K562 (cell line): ENCODE measurements at regions not wholly inside any gene's neighbourhood (a gene's known extent, or its start where the extent isn't known, plus 50 kb on each side); places are given as distances from the start of the nearest gene placed in this dataset.

Experiments
- ATAC-seq: fragments of 200-7000 bp; cut with Tn5 transposase; 3 replicates; pipeline ENCODE4 v1.9.1; 2020; ENCODE audit warnings: moderate library complexity
- BruUV-seq: library from RNA; stranded (reverse); fragments of 400-500 nt; replicated peaks from 2 replicates; lab custom pipeline; 2021; lab: Mats Ljungman, UMichigan
- CTCF ChIA-PET: fragments of 300-600 bp; formaldehyde crosslinking; extraction: SDS; loops from one replicate; lab custom pipeline; 2021; ENCODE audit warnings: low intra/inter-chr PET ratio; lab: Yijun Ruan, JAX
- POLR2A ChIA-PET: fragments of 300-600, 350-650 bp; sonication (Branson Sonifier 250); formaldehyde crosslinking; extraction: SDS; loops from one replicate; lab custom pipeline; 2021; ENCODE audit warnings: antibody characterized with exemption, inconsistent platforms; lab: Yijun Ruan, JAX
- DNase-seq, 4 experiments: peaks; one replicate each; pipeline versions ENCODE4 v3.0.0 to v3.0.0-alpha.2; 2011 to 2018; ENCODE audit warnings: low spot score in 3 of 4, mixed read lengths in 3 of 4; ENCODE audit errors: extremely low read depth in 1 of 4
- FAIRE-seq: peaks from 2 replicates; lab custom pipeline; 2011; peaks lifted over from hg19 to GRCh38; lab: Jason Lieb, UNC
- H2AFZ ChIP-seq: 2 replicates; pipeline ENCODE4 v1.6.0; 2011; ENCODE audit warnings: low read depth, low read length, control low read depth, inconsistent platforms
- H3K27ac ChIP-seq: fragments of 200-600 bp; 3 replicates; pipeline ENCODE4 v1.8.0; 2011; ENCODE audit warnings: low read depth, mild to moderate bottlenecking, control low read depth, inconsistent platforms, low read length, moderate library complexity, mixed read lengths; ENCODE audit errors: extremely low read depth
- H3K27me3 ChIP-seq, 2 experiments: fragments of 300-600 bp in 1 of 2; 2 replicates in 1 of 2; 3 replicates in 1 of 2; pipeline versions ENCODE4 v1.6.0 to v1.8.0; 2011; ENCODE audit warnings: inconsistent platforms in 2 of 2, low read length in 2 of 2, mild to moderate bottlenecking in 1 of 2, mixed read lengths in 1 of 2, moderate library complexity in 1 of 2; ENCODE audit not compliant: control insufficient read depth in 2 of 2, insufficient read depth in 2 of 2
- H3K36me3 ChIP-seq: fragments of 300-600 bp; 3 replicates; pipeline ENCODE4 v1.8.0; 2011; ENCODE audit warnings: mild to moderate bottlenecking, low read length, inconsistent platforms; ENCODE audit not compliant: control insufficient read depth, insufficient read depth
- H3K4me1 ChIP-seq, 2 experiments: fragments of 200-600 bp in 1 of 2; replicated peaks in 1 of 2; 2 replicates in 1 of 2; 3 replicates in 1 of 2; pipeline versions ENCODE4 v1.5.1 to v1.8.0; 2011; ENCODE audit warnings: inconsistent platforms in 2 of 2, low read length in 2 of 2, mild to moderate bottlenecking in 1 of 2, mixed read lengths in 1 of 2, moderate library complexity in 1 of 2; ENCODE audit not compliant: control insufficient read depth in 2 of 2, insufficient read depth in 2 of 2
- H3K4me2 ChIP-seq: 2 replicates; pipeline ENCODE4 v1.6.1; 2011; ENCODE audit warnings: low read length, control low read depth, inconsistent platforms, mixed read lengths; ENCODE audit not compliant: insufficient read depth
- H3K4me3 ChIP-seq: fragments of 200-600 bp; sonication (generic), shearing (Covaris generic); 2 replicates; pipeline ENCODE4 v1.5.1; 2016; ENCODE audit warnings: control low read depth, inconsistent platforms
- H3K79me2 ChIP-seq: fragments of 200-600 bp; 3 replicates; pipeline ENCODE4 v1.8.0; 2011; ENCODE audit warnings: low read length, inconsistent platforms; ENCODE audit not compliant: control insufficient read depth, insufficient read depth
- H3K9ac ChIP-seq, 2 experiments: 2 replicates each; pipeline versions ENCODE4 v1.6.0 to v1.6.1; 2011; ENCODE audit warnings: low read depth in 2 of 2, low read length in 2 of 2, control low read depth in 1 of 2, inconsistent platforms in 1 of 2, mild to moderate bottlenecking in 1 of 2, mixed read lengths in 1 of 2; ENCODE audit not compliant: insufficient read depth in 1 of 2
- H3K9me1 ChIP-seq: one replicate; pipeline ENCODE4 v1.6.0; 2011; ENCODE audit warnings: inconsistent platforms, mild to moderate bottlenecking, low read length, moderate library complexity; ENCODE audit not compliant: control insufficient read depth, insufficient read depth
- H3K9me3 ChIP-seq: replicated peaks from 2 replicates; pipeline ENCODE4 v1.5.1; 2011; ENCODE audit warnings: low read depth, low read length, inconsistent platforms; ENCODE audit not compliant: control insufficient read depth, insufficient read depth
- H4K20me1 ChIP-seq: replicated peaks from 2 replicates; pipeline ENCODE4 v1.6.1; 2011; ENCODE audit warnings: low read length, inconsistent platforms, mixed read lengths; ENCODE audit not compliant: control insufficient read depth, insufficient read depth
- CHD4 ChIP-seq: fragments of 200-600 bp; sonication (generic); IDR thresholded peaks from 3 replicates; pipeline ENCODE4 v1.6.1; 2012; ENCODE audit warnings: low read depth, mild to moderate bottlenecking, mixed read lengths, low read length, inconsistent platforms; ENCODE audit not compliant: insufficient read depth, insufficient replicate concordance, poor library complexity, severe bottlenecking
- CXXC5 ChIP-seq: fragments of 250-450 bp; sonication (Bioruptor Pico); IDR thresholded peaks from 2 replicates; pipeline ENCODE4 v1.8.0; 2022; ENCODE audit warnings: inconsistent platforms, mild to moderate bottlenecking, moderate library complexity
- SAFB2 ChIP-seq: fragments of 200-400 bp; formaldehyde crosslinking; IDR thresholded peaks from 2 replicates; pipeline ENCODE4 v1.6.1; 2018; ENCODE audit warnings: borderline replicate concordance, low read length, low read depth, moderate library complexity; ENCODE audit not compliant: severe bottlenecking
- ZNF239 ChIP-seq: fragments of 250-450 bp; sonication (Bioruptor Pico); IDR thresholded peaks from 2 replicates; pipeline ENCODE4 v1.4.0; 2020; ENCODE audit warnings: mild to moderate bottlenecking
- ZNF445 ChIP-seq: fragments of 250-450 bp; sonication (Bioruptor Pico); IDR thresholded peaks from 2 replicates; pipeline ENCODE4 v1.4.0; 2020; ENCODE audit warnings: low read depth, mild to moderate bottlenecking, moderate library complexity
- WGBS: fragments of 100-300 bp; shearing (Covaris generic); methylation state at CpG from one replicate; pipeline ENCODE4 v1.1.6; 2016; ENCODE audit warnings: low coverage, mixed read lengths; ENCODE audit not compliant: insufficient coverage; ENCODE audit errors: missing lambda C conversion rate; 5-methylcytosine and 5-hydroxymethylcytosine counted together
- in situ Hi-C: fragments of 300-500 bp; cut with MboI; formaldehyde crosslinking; loops from 4 replicates; pipeline ENCODE4 v1.15.0; 2018; ENCODE audit warnings: inconsistent platforms, mixed read lengths
- intact Hi-C: fragments of 100-400 bp; cut with micrococcal nuclease; formaldehyde crosslinking; loops from 2 replicates; pipeline ENCODE4 v1.14.2; 2022
- TF ChIP-seq, protein P1 (sequence below), 2 experiments: fragments of 250-450 bp in 1 of 2; fragments of 450-650 bp in 1 of 2; sonication (Bioruptor Pico) in 1 of 2; IDR thresholded peaks; 2 replicates each; pipeline versions ENCODE4 v1.6.1 to v1.8.0; 2016 to 2021; ENCODE audit warnings: mild to moderate bottlenecking in 2 of 2, moderate library complexity in 2 of 2, missing compliant biosample characterization in 1 of 2, missing genetic modification characterization in 1 of 2

DNA sequence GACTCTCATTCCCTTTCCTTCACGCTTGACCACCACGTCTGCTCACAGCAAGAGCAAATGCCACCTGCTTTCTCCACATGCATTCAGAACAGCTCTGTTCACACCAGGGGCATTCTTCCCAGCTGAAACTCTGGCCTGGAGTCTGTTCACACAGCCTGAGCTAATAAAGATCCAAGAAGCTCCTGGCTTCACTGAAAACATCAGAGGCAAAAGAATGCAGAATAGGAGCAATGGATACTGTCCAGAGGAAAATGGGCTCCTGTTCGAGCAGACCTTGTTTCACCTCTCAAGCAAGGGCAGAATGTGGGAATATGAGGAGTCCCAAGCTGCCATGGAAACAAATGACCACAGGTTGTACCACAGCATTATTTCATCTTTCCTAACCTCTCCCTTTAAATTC, 402.7 kb upstream of the TNC start:
- no peaks in the 10 kb centered on the region for H3K79me2 ChIP-seq
- H3K36me3 ChIP-seq = no peaks in the 10 kb centered on the region
- no peaks in the 10 kb centered on the region for H3K27me3 ChIP-seq
- intact Hi-C loops = no loop called here
- ATAC-seq (no peak), DNase-seq (no peak), FAIRE-seq (no peak)
- BruUV-seq = no TSS peak
- CTCF ChIA-PET = no interaction called here
- in situ Hi-C loops = no loop called here
- no peak overlapping the region for H3K4me2 ChIP-seq
- 4% methylated on average over 3 of the region's 3 CpGs for WGBS
- H3K4me3 ChIP-seq = no peak overlapping the region
- no peak overlapping the region for H3K9ac ChIP-seq
- H2AFZ ChIP-seq = no peak overlapping the region
- POLR2A ChIA-PET = no interaction called here
- TF ChIP-seq ZNF239 (CRISPR knock-in tag) = no peak
- no peak for TF ChIP-seq CHD4
- no peak for TF ChIP-seq ZNF445 (CRISPR knock-in tag)
- TF ChIP-seq, protein P1, sequence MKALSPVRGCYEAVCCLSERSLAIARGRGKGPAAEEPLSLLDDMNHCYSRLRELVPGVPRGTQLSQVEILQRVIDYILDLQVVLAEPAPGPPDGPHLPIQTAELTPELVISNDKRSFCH (CRISPR knock-in tag; IDR thresholded peaks at IDR 0.05) = no peak
- TF ChIP-seq, protein P1 (tag; IDR thresholded peaks at IDR 0.05) = no peak
- no peak for TF ChIP-seq CXXC5
- TF ChIP-seq SAFB2 = no peak
- no peaks in the 10 kb centered on the region for H3K4me1 ChIP-seq
- H3K9me3 ChIP-seq = no peaks in the 10 kb centered on the region
- H3K27ac ChIP-seq = no peak overlapping the region
- no peaks in the 10 kb centered on the region for H3K9me1 ChIP-seq
- H4K20me1 ChIP-seq = no peaks in the 10 kb centered on the region
